ENCODE measurements at regions not wholly inside any gene's neighbourhood (a gene's known extent, or its start where the extent isn't known, plus 50 kb on each side); places are given as distances from the start of the nearest gene placed in this dataset.

DNA sequence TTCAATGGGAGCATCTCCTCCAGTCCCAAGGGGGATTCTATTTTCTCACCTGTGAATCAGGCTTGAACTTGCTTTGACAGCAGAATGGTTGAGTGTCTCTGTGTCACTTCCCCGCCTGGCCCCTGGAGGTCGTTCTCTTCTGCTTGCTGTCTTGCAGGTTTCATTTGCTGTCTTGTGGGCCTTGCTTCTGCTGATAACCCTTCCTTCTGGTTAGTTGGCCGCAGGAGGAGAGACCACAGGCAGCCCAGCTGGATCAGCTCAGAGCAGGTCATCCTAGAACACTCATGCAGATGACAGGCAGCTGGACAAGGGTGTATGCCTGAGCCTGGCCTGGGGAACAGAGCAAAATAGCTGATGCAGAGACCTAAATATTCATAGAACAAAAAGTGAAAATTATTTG is 344.2 kb upstream of the ADARB2 start:
- DNase-seq = no peak
- H3K4me1 ChIP-seq = no peaks in the 10 kb centered on the region
- H3K27me3 ChIP-seq = no peaks in the 10 kb centered on the region
- no peaks in the 10 kb centered on the region for H3K9me3 ChIP-seq
- intact Hi-C loops (cut with DNase I) = no loop called here
- no peak overlapping the region for H3K27ac ChIP-seq
- 51 to 67% methylated on average over 3 of the region's 3 CpGs for WGBS, 2 donors
- no peaks in the 10 kb centered on the region for H3K36me3 ChIP-seq
- TF ChIP-seq CTCF (IDR thresholded peaks at IDR 0.05) = no peak
- no peak for TF ChIP-seq POLR2A (IDR thresholded peaks at IDR 0.05)
- no peak for TF ChIP-seq EP300 (IDR thresholded peaks at IDR 0.05)
- no peak for TF ChIP-seq POLR2AphosphoS5 (IDR thresholded peaks at IDR 0.05)
- no peak overlapping the region for H3K4me3 ChIP-seq

DNA sequence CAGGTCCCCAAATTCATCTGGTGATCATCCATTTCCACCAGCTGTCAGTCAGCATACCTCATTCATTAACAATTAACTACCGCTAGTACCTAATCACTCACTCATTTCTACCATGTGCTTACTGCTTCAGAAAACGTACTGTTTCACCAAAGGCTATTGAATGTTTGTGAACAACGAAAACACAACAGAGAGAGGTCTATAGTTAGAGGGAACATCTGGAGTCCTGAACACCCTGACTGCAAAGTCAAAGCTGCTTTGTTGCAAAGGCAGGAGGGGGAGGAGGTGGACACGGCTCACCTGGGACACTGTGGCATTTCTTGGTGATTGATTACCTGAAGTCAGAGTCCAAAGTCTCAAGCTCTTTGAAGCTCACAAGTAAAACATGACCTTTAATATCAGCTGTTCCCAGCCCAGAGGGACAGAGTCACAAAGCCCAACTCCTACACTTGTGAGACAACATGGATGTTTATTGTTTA is 342.3 kb upstream of the ADARB2 start:
- Histone ChIP-seq H3K4me1 (no peaks in the 10 kb centered on the region), H3K27ac (no peak overlapping the region), H3K27me3 (no peaks in the 10 kb centered on the region), H3K4me3 (no peak overlapping the region), H3K36me3 (no peaks in the 10 kb centered on the region), H3K9me3 (no peaks in the 10 kb centered on the region)
- TF ChIP-seq POLR2A (IDR thresholded peaks at IDR 0.05) (no peak), CTCF (IDR thresholded peaks at IDR 0.05) (no peak), EP300 (IDR thresholded peaks at IDR 0.05) (no peak), POLR2AphosphoS5 (IDR thresholded peaks at IDR 0.05) (no peak)
- no peak for DNase-seq
- intact Hi-C loops (cut with DNase I) = no loop called here
- WGBS, 2 donors = 22 to 59% methylated on average over 4 of the region's 4 CpGs

DNA sequence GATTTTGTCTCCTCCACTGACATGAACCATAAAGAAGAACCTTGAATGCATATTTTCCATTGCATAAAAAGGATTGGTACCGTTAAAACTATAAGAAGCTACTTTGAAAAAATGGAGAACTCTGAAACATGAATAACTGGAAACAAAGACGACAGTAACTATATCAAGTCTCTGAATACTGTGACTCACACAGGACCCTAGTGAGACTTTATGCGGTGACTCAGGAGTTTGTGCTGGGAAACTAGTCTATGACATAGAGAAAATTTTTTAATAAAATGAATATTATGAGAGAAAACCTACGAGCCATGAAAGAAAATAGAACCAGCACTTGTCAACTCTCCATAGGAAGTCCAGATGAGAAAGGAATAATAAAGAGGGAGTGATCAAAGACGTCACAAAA is 339.9 kb upstream of the ADARB2 start:
- no peak for TF ChIP-seq POLR2A (IDR thresholded peaks at IDR 0.05)
- TF ChIP-seq POLR2AphosphoS5 (IDR thresholded peaks at IDR 0.05) = no peak
- TF ChIP-seq EP300 (IDR thresholded peaks at IDR 0.05) = no peak
- TF ChIP-seq CTCF (IDR thresholded peaks at IDR 0.05) = no peak
- DNase-seq = no peak
- intact Hi-C loops (cut with DNase I) = no loop called here
- Histone ChIP-seq H3K27ac (no peak overlapping the region), H3K36me3 (no peaks in the 10 kb centered on the region), H3K4me1 (no peaks in the 10 kb centered on the region), H3K27me3 (no peaks in the 10 kb centered on the region), H3K9me3 (no peaks in the 10 kb centered on the region), H3K4me3 (no peak overlapping the region)
- 84 to 86% methylated on average over 5 of the region's 5 CpGs for WGBS, 2 donors

DNA sequence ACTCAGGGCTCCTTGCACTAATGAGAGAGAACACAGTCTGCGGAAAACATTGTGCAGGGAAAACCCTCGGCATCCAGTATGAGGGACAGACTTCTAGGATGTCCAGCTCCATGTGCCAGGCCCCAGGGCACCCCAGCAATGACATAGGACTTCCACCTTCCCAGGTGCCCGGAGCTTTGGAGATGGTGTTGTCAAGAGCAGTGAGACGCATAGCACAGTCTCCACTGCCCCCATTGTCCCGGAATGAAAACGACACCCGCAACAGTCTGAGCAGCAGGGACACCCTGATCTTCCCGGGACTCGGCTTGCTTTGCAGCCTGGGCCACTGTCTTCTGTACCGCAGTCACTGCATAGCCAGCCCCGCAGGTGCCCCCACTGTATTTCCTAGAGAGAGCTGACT is 339.2 kb upstream of the ADARB2 start:
- Histone ChIP-seq H3K9me3 (no peaks in the 10 kb centered on the region), H3K36me3 (no peaks in the 10 kb centered on the region), H3K4me1 (no peaks in the 10 kb centered on the region), H3K4me3 (no peak overlapping the region), H3K27me3 (no peaks in the 10 kb centered on the region), H3K27ac (no peak overlapping the region)
- no peak for DNase-seq
- intact Hi-C loops (cut with DNase I) = no loop called here
- no peak for TF ChIP-seq POLR2AphosphoS5 (IDR thresholded peaks at IDR 0.05)
- no peak for TF ChIP-seq EP300 (IDR thresholded peaks at IDR 0.05)
- TF ChIP-seq CTCF (IDR thresholded peaks at IDR 0.05) = no peak
- no peak for TF ChIP-seq POLR2A (IDR thresholded peaks at IDR 0.05)
- WGBS, 2 donors = 93% methylated on average over 11 of the region's 11 CpGs

DNA sequence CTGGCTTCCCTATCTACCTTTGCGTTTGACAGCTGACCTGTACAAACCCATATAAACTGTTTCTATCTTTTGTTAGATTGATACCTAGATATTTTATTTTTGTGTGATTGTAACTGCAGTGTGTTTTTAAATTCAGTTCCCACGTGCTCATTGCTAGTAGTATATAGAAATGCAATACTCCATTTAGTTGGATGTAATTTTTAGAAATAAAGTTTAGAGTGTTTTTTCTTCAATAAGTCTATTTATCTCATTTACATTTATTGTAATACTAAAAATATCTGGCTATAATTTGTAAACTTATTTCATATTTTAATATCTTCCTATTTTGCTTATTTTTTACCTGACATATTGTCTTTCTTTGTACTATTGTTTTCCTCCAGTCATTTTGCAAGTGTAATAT is 329.7 kb upstream of the ADARB2 start:
- no peaks in the 10 kb centered on the region for H3K36me3 ChIP-seq
- 54 to 69% methylated on average over 2 of the region's 2 CpGs for WGBS, 2 donors
- TF ChIP-seq EP300 (IDR thresholded peaks at IDR 0.05) (no peak), POLR2A (IDR thresholded peaks at IDR 0.05) (no peak)
- H3K9me3 ChIP-seq = no peaks in the 10 kb centered on the region
- no peaks in the 10 kb centered on the region for H3K4me1 ChIP-seq
- H3K27me3 ChIP-seq = no peaks in the 10 kb centered on the region
- H3K27ac ChIP-seq = no peak overlapping the region
- H3K4me3 ChIP-seq = no peak overlapping the region
- no peak for DNase-seq
- intact Hi-C loops (cut with DNase I) = no loop called here

Measured in sigmoid colon (tissue), 6 donors.